ENCODE measurements at regions not wholly inside any gene's neighbourhood (a gene's known extent, or its start where the extent isn't known, plus 50 kb on each side); places are given as distances from the start of the nearest gene placed in this dataset.

DNA sequence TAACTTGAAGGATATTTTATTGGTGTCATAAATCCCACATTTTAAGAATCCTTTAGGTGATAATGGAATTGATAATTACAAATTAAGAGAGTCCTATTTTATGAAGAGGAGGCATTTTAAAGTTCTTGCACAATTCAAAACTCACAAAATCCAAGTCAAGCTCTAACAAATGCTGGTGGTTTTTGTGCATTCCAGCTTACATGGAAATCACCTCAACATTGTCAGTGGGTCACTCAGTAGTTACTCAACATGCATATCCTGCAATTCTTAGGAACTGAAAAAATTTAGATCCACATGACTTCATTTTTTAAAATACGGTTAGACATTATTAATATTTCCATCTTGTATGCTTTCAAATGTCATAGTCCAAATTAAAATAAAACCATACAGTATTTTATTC is 487.2 kb downstream of the CNTN3 start:
- Mint-ChIP-seq H3K27me3 (ENCODE audit: low read depth) (no peaks in the 10 kb centered on the region), H3K27ac (no peak overlapping the region), H3K4me1 (peaks cover 7 to 9% of the 10 kb centered on the region in 2 experiments), H3K9me3 (peaks cover 2 to 6% of the 10 kb centered on the region in 2 experiments; a peak in 4 of 5 replicates), H3K4me3 (no peak overlapping the region), H3K36me3 (ENCODE audit: insufficient read depth in 1 of 3, low read depth in 3 of 3) (peaks cover 3 to 18% (median 3%) of the 10 kb centered on the region in 3 experiments; a peak in 6 of 7 replicates)
- Histone ChIP-seq H3K79me2 (ENCODE audit: insufficient read depth, low read length) (no peaks in the 10 kb centered on the region), H4K91ac (ENCODE audit: insufficient read length, low read depth, low read length) (no peak overlapping the region), H4K5ac (ENCODE audit: insufficient read length, low read depth, low read length) (no peak overlapping the region), H3K23me2 (ENCODE audit: insufficient read length, low read depth, low read length, poor library complexity, severe bottlenecking) (peaks cover 2% of the 10 kb centered on the region), H2BK5ac (ENCODE audit: insufficient read length, low read length) (no peak overlapping the region), H3K23ac (ENCODE audit: insufficient read length, low read depth, low read length) (no peak overlapping the region), H4K20me1 (ENCODE audit: control insufficient read depth, insufficient read depth, insufficient read length) (no peaks in the 10 kb centered on the region), H2BK12ac (ENCODE audit: insufficient read length, low read depth, low read length) (no peak overlapping the region), H4K8ac (replicated peaks; ENCODE audit: insufficient read length, low read depth, low read length) (no peak overlapping the region), H3K27ac (ENCODE audit: insufficient read length, low read depth, low read length) (no peak overlapping the region), H3K14ac (ENCODE audit: insufficient read depth, low read length) (no peak overlapping the region), H3T11ph (ENCODE audit: low read length) (no peak overlapping the region), H3K27me3 (ENCODE audit: insufficient read depth, low read length) (no peaks in the 10 kb centered on the region), H3K9me3 (ENCODE audit: control insufficient read depth, low read depth, low read length) (no peaks in the 10 kb centered on the region), H3K4me1 (ENCODE audit: insufficient read depth, low read length) (no peaks in the 10 kb centered on the region; the same call in 1 of the 2 replicates), H3K4ac (ENCODE audit: low read depth, low read length) (no peak overlapping the region), H3K18ac (ENCODE audit: insufficient read length, low read depth, low read length) (no peak overlapping the region), H2BK120ac (ENCODE audit: low read depth, low read length, poor library complexity, severe bottlenecking) (no peak overlapping the region), H3K79me1 (ENCODE audit: insufficient read depth, low read depth, low read length, poor library complexity, severe bottlenecking) (no peaks in the 10 kb centered on the region), H3K56ac (ENCODE audit: insufficient read length, low read depth, low read length) (no peak overlapping the region), H2AFZ (ENCODE audit: low read length) (no peak overlapping the region), H2BK15ac (ENCODE audit: low read depth, low read length) (no peak overlapping the region), H2AK5ac (ENCODE audit: insufficient read length, low read length) (no peak overlapping the region), H3K4me2 (ENCODE audit: insufficient read depth, insufficient read length, low read length) (no peak overlapping the region), H3K9ac (ENCODE audit: extremely low read depth, insufficient read length, low read length) (no peak overlapping the region), H2BK20ac (ENCODE audit: low read depth, low read length, poor library complexity, severe bottlenecking) (no peak overlapping the region)
- no peak for DNase-seq
- WGBS (ENCODE audit: extremely low coverage, insufficient read length, low lambda C conversion rate) = no CpG with 5 or more reads among the region's 1 CpG
- TF ChIP-seq, protein P1, sequence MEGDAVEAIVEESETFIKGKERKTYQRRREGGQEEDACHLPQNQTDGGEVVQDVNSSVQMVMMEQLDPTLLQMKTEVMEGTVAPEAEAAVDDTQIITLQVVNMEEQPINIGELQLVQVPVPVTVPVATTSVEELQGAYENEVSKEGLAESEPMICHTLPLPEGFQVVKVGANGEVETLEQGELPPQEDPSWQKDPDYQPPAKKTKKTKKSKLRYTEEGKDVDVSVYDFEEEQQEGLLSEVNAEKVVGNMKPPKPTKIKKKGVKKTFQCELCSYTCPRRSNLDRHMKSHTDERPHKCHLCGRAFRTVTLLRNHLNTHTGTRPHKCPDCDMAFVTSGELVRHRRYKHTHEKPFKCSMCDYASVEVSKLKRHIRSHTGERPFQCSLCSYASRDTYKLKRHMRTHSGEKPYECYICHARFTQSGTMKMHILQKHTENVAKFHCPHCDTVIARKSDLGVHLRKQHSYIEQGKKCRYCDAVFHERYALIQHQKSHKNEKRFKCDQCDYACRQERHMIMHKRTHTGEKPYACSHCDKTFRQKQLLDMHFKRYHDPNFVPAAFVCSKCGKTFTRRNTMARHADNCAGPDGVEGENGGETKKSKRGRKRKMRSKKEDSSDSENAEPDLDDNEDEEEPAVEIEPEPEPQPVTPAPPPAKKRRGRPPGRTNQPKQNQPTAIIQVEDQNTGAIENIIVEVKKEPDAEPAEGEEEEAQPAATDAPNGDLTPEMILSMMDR (conservative IDR thresholded peaks at IDR 0.05) = no peak

Measured in H9 (cell line).